IPS DF 4.7 (cell line): ENCODE measurements at regions not wholly inside any gene's neighbourhood (a gene's known extent, or its start where the extent isn't known, plus 50 kb on each side); places are given as distances from the start of the nearest gene placed in this dataset.

ENCODE experiments used
- DNase-seq: peaks from one replicate; pipeline ENCODE4 v3.0.0-alpha.2; 2013; ENCODE audit warnings: low spot score; ENCODE audit errors: extremely low read depth

- no peak for DNase-seq
Measured at GRCh38 chr17:69605571-69605970, 191.1 kb downstream of the MAP2K6 start.

- no peak for DNase-seq
Measured at GRCh38 chr17:69606142-69606800, 191.8 kb downstream of the MAP2K6 start.

GRCh38 chr17:69607162-69607834 lies 192.8 kb downstream of the MAP2K6 start:
- peak; percentile 56 for DNase-seq

GRCh38 chr17:69608141-69608540 lies 193.6 kb downstream of the MAP2K6 start:
- DNase-seq, result no peak

GRCh38 chr17:69608808-69609472 lies 194.4 kb downstream of the MAP2K6 start:
- no peak for DNase-seq

- DNase-seq, result peak; percentile 16
Measured at GRCh38 chr17:69609473-69610305, 195.2 kb downstream of the MAP2K6 start.

- no peak for DNase-seq
Measured at GRCh38 chr17:69620363-69620762, 205.9 kb downstream of the MAP2K6 start.

- no peak for DNase-seq
Measured at GRCh38 chr17:69625474-69625873, 211.0 kb downstream of the MAP2K6 start.

- no peak for DNase-seq
Measured at GRCh38 chr17:69630056-69630635, 215.6 kb downstream of the MAP2K6 start.

- no peak for DNase-seq
Measured at GRCh38 chr17:69634844-69635243, 220.3 kb downstream of the MAP2K6 start.

GRCh38 chr17:69637446-69638156 lies 223.1 kb downstream of the MAP2K6 start:
- DNase-seq, result no peak

GRCh38 chr17:69639096-69639495 lies 224.6 kb downstream of the MAP2K6 start:
- no peak for DNase-seq

- no peak for DNase-seq
Measured at GRCh38 chr17:69640073-69640472, 225.6 kb downstream of the MAP2K6 start.

GRCh38 chr17:69643686-69644085 lies 229.2 kb downstream of the MAP2K6 start:
- DNase-seq, result no peak

- no peak for DNase-seq
Measured at GRCh38 chr17:69646729-69647128, 232.2 kb downstream of the MAP2K6 start.

- no peak for DNase-seq
Measured at GRCh38 chr17:69650881-69651280, 236.4 kb downstream of the MAP2K6 start.

GRCh38 chr17:69651921-69652320 lies 237.4 kb downstream of the MAP2K6 start:
- DNase-seq, result no peak

- no peak for DNase-seq
Measured at GRCh38 chr17:69654981-69655855, 240.7 kb downstream of the MAP2K6 start.

GRCh38 chr17:69655902-69656301 lies 241.4 kb downstream of the MAP2K6 start:
- no peak for DNase-seq
